ENCODE measurements at regions not wholly inside any gene's neighbourhood (a gene's known extent, or its start where the extent isn't known, plus 50 kb on each side); places are given as distances from the start of the nearest gene placed in this dataset.

GRCh38 chr6:105990151-105990550 lies 96.0 kb upstream of the PRDM1 start (continued):
- TF ChIP-seq CTCF (IDR thresholded peaks at IDR 0.05) (no peak), RAD21 (conservative IDR thresholded peaks at IDR 0.05 in 1 of 2, IDR thresholded peaks at IDR 0.05 in 1 of 2) (no peak), ZSCAN20 (CRISPR knock-in tag; IDR thresholded peaks at IDR 0.05) (no peak), RARB (CRISPR knock-in tag; IDR thresholded peaks at IDR 0.05) (no peak)

- ChIA-PET POLR2A (interaction anchor here (0.6 kb wide), 1 partner anchor 406 kb away, joined by 3 read pairs; no protein-coding TSS in a partner anchor), CTCF (no interaction called here)
- DNase-seq (ENCODE audit: low read depth in 1 of 2, low spot score in 1 of 2) = no peak
- no peaks in the 10 kb centered on the region for H3K9me3 ChIP-seq
- no peak for FAIRE-seq
- H3K27ac ChIP-seq = no peak overlapping the region
- 72% methylated on average over 5 of the region's 5 CpGs for WGBS (ENCODE audit: missing lambda C conversion rate)
- H3K4me1 ChIP-seq = peaks cover 9% of the 10 kb centered on the region; the same call in 2 of the 3 replicates
- no peak overlapping the region for H3K4me2 ChIP-seq
- H3K4me3 ChIP-seq = no peak overlapping the region
- TF ChIP-seq HES2 (IDR thresholded peaks at IDR 0.05) = no peak
- no peak for TF ChIP-seq HOXB13 (CRISPR knock-in tag; IDR thresholded peaks at IDR 0.05; ENCODE audit: low read depth)
- no peak for TF ChIP-seq RCOR1 (IDR thresholded peaks at IDR 0.05; ENCODE audit: low read depth, low read length)
- no peak for TF ChIP-seq KDM5A (IDR thresholded peaks at IDR 0.05)
- no peak for TF ChIP-seq CHD4 (IDR thresholded peaks at IDR 0.05; ENCODE audit: borderline replicate concordance)
- TF ChIP-seq HEYL (CRISPR knock-in tag; IDR thresholded peaks at IDR 0.05) = no peak
- TF ChIP-seq NR3C1 (IDR thresholded peaks at IDR 0.05) = no peak
- TF ChIP-seq PHF8 (IDR thresholded peaks at IDR 0.05; ENCODE audit: borderline replicate concordance, low read depth) = no peak
- no peak for TF ChIP-seq POLR2A (IDR thresholded peaks at IDR 0.05; ENCODE audit: low read length)
- ATAC-seq = no peak
Observed at GRCh38 chr6:105988812-105989577, 97.1 kb upstream of the PRDM1 start.

GRCh38 chr6:105988321-105988720 lies 97.8 kb upstream of the PRDM1 start:
- ChIA-PET CTCF (no interaction called here), POLR2A (no interaction called here)
- TF ChIP-seq RNF2 (IDR thresholded peaks at IDR 0.05; ENCODE audit: borderline replicate concordance, low read depth) (no peak), MYC (IDR thresholded peaks at IDR 0.05; ENCODE audit: borderline replicate concordance, low read length) (no peak), FOSL2 (IDR thresholded peaks at IDR 0.05) (no peak), FOSL2 (CRISPR knock-in tag; IDR thresholded peaks at IDR 0.05) (no peak), RFX5 (IDR thresholded peaks at IDR 0.05) (no peak), KDM1A (IDR thresholded peaks at IDR 0.05; ENCODE audit: low read depth) (no peak), GATA3 (IDR thresholded peaks at IDR 0.05; ENCODE audit: borderline replicate concordance) (no peak), REST (IDR thresholded peaks at IDR 0.05) (no peak), TFCP2L1 (CRISPR knock-in tag; IDR thresholded peaks at IDR 0.05) (no peak), MAZ (IDR thresholded peaks at IDR 0.05; ENCODE audit: borderline replicate concordance, low read depth, low read length) (no peak), EP300 (IDR thresholded peaks at IDR 0.05) (no peak), CEBPB (IDR thresholded peaks at IDR 0.05) (no peak), NR3C1 (IDR thresholded peaks at IDR 0.05) (no peak), HMGXB4 (CRISPR knock-in tag; IDR thresholded peaks at IDR 0.05; ENCODE audit: borderline replicate concordance) (no peak), ZFP36 (IDR thresholded peaks at IDR 0.05; ENCODE audit: borderline replicate concordance, partially characterized antibody) (no peak), HEYL (CRISPR knock-in tag; IDR thresholded peaks at IDR 0.05) (no peak), HDAC2 (IDR thresholded peaks at IDR 0.05) (no peak)
- FAIRE-seq (no peak), ATAC-seq (no peak), DNase-seq (ENCODE audit: low read depth in 1 of 2, low spot score in 1 of 2) (no peak)
- Histone ChIP-seq H3K4me3 (no peak overlapping the region), H3K9me3 (no peaks in the 10 kb centered on the region), H3K4me1 (peaks cover 9% of the 10 kb centered on the region; the same call in 2 of the 3 replicates), H3K4me2 (no peak overlapping the region), H3K27ac (no peak overlapping the region)
